ENCODE measurements at regions not wholly inside any gene's neighbourhood (a gene's known extent, or its start where the extent isn't known, plus 50 kb on each side); places are given as distances from the start of the nearest gene placed in this dataset.

GRCh38 chr15:96092186-96092585 lies 238.3 kb upstream of the NR2F2 start:
- no TSS peak for BruUV-seq (replicated peaks)
- intact Hi-C loops (cut with micrococcal nuclease; ENCODE audit: unreplicated experiment), result no loop called here
- Histone ChIP-seq H3K27ac (ENCODE audit: low read depth, low read length, poor library complexity, severe bottlenecking) (no peak overlapping the region), H3K4me3 (ENCODE audit: low read depth, low read length, poor library complexity, severe bottlenecking) (no peak overlapping the region), H3K36me3 (ENCODE audit: insufficient read depth, low read length, poor library complexity, severe bottlenecking) (no peaks in the 10 kb centered on the region), H3K4me1 (ENCODE audit: insufficient read depth, low read length, poor library complexity, severe bottlenecking) (no peaks in the 10 kb centered on the region), H3K9me3 (ENCODE audit: low read depth, low read length, poor library complexity, severe bottlenecking) (no peaks in the 10 kb centered on the region), H3K27me3 (replicated peaks; ENCODE audit: insufficient read depth, low read depth, low read length, poor library complexity) (no peaks in the 10 kb centered on the region)
- no peak for DNase-seq (ENCODE audit: low spot score)
- POLR2A ChIA-PET (ENCODE audit: low non-redundant PET), result no interaction called here
- no peak for TF ChIP-seq EZH2 (IDR thresholded peaks at IDR 0.05; ENCODE audit: borderline replicate concordance, low read depth, low read length, poor library complexity, severe bottlenecking)
- TF ChIP-seq CTCF (conservative IDR thresholded peaks at IDR 0.05; ENCODE audit: low read depth, low read length), result no peak
- CTCF ChIA-PET, result no interaction called here

DNA sequence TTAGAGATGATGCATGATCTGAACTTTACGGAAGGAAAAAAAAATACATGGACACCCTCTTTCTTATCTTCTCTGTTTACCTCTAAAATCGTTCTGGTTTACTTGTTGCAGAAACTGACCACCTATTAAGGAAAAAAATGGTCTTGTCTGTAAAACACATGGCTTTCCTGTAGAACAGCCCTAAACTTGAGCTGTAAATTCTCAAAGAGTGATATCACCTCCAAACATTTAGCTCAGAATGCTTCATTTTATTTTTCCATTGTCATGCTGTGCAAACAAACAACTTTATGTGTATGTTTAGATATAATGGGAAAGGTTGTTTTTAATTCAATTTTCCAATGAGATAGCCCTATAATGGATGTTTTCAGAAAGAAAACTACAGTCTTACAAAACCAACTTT lies 237.4 kb upstream of the NR2F2 start:
- Histone ChIP-seq H3K27ac (ENCODE audit: low read depth, low read length, poor library complexity, severe bottlenecking) (no peak overlapping the region), H3K4me1 (ENCODE audit: insufficient read depth, low read length, poor library complexity, severe bottlenecking) (no peaks in the 10 kb centered on the region), H3K9me3 (ENCODE audit: low read depth, low read length, poor library complexity, severe bottlenecking) (no peaks in the 10 kb centered on the region), H3K36me3 (ENCODE audit: insufficient read depth, low read length, poor library complexity, severe bottlenecking) (no peaks in the 10 kb centered on the region), H3K27me3 (replicated peaks; ENCODE audit: insufficient read depth, low read depth, low read length, poor library complexity) (no peaks in the 10 kb centered on the region), H3K4me3 (ENCODE audit: low read depth, low read length, poor library complexity, severe bottlenecking) (no peak overlapping the region)
- DNase-seq (ENCODE audit: low spot score), result no peak
- ChIA-PET CTCF (interaction anchor here (0.5 kb wide), 1 partner anchor 234 kb away, joined by 4 read pairs; no protein-coding TSS in a partner anchor), POLR2A (ENCODE audit: low non-redundant PET) (no interaction called here)
- intact Hi-C loops (cut with micrococcal nuclease; ENCODE audit: unreplicated experiment), result no loop called here
- TF ChIP-seq CTCF (conservative IDR thresholded peaks at IDR 0.05; ENCODE audit: low read depth, low read length), result no peak
- no peak for TF ChIP-seq EZH2 (IDR thresholded peaks at IDR 0.05; ENCODE audit: borderline replicate concordance, low read depth, low read length, poor library complexity, severe bottlenecking)
- no TSS peak for BruUV-seq (replicated peaks)

GRCh38 chr15:96097661-96098060 lies 232.8 kb upstream of the NR2F2 start:
- intact Hi-C loops (cut with micrococcal nuclease; ENCODE audit: unreplicated experiment), result no loop called here
- ChIA-PET CTCF (no interaction called here), POLR2A (ENCODE audit: low non-redundant PET) (no interaction called here)
- TF ChIP-seq CTCF (conservative IDR thresholded peaks at IDR 0.05; ENCODE audit: low read depth, low read length), result no peak
- TF ChIP-seq EZH2 (IDR thresholded peaks at IDR 0.05; ENCODE audit: borderline replicate concordance, low read depth, low read length, poor library complexity, severe bottlenecking), result no peak
- Histone ChIP-seq H3K4me1 (ENCODE audit: insufficient read depth, low read length, poor library complexity, severe bottlenecking) (no peaks in the 10 kb centered on the region), H3K27ac (ENCODE audit: low read depth, low read length, poor library complexity, severe bottlenecking) (no peak overlapping the region), H3K9me3 (ENCODE audit: low read depth, low read length, poor library complexity, severe bottlenecking) (no peaks in the 10 kb centered on the region), H3K27me3 (replicated peaks; ENCODE audit: insufficient read depth, low read depth, low read length, poor library complexity) (no peaks in the 10 kb centered on the region), H3K36me3 (ENCODE audit: insufficient read depth, low read length, poor library complexity, severe bottlenecking) (no peaks in the 10 kb centered on the region), H3K4me3 (ENCODE audit: low read depth, low read length, poor library complexity, severe bottlenecking) (no peak overlapping the region)
- no peak for DNase-seq (ENCODE audit: low spot score)
- BruUV-seq (replicated peaks), result no TSS peak
